Inflammatory macrophage treated with lipopolysaccharide for 1 hour (primary cell): ENCODE measurements at regions not wholly inside any gene's neighbourhood (a gene's known extent, or its start where the extent isn't known, plus 50 kb on each side); places are given as distances from the start of the nearest gene placed in this dataset.

Source experiments
- DNase-seq, 2 donors: peaks; one replicate each; pipeline ENCODE4 v3.0.0-alpha.2; 2020 to 2022

DNA sequence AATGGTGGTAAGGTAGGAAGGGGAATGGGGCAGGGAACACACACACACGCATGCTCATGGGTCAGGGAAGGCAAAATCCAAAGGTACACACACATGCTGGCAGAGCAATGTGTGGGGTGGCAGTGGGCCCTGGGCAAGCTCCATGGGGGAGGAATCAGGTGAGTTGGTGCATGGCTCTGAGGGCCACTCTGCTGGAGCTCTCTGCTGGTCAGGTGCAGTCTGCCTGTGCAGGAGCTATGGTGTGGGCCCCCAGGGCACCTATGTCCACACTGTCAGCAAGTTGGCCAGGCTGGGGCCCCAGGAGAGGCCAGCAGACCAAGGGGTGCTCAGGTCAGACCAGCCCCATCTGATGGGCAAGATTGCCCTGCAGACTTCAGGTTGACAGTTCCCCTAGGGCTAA is 90.1 kb upstream of the GAP43 start:
- no peak for DNase-seq

DNA sequence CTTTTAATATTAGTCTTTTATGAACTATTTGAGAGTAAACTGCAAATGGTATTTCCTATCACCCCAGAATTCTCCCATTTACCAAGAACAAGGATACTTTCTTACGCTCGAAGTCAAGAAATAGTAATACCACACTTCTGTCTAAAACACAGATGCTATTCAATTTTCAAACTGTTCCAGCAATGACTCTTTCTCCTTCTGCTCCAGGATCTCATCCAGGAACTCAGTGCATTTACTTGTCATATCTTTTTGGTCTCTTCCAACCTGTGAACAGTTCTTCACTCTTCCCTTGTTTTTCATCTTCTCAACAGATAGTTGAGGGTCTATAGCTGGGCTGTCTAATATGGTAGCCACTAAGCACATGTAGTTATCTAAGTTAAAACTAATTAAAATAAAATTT is 87.1 kb upstream of the GAP43 start:
- DNase-seq, result no peak

DNA sequence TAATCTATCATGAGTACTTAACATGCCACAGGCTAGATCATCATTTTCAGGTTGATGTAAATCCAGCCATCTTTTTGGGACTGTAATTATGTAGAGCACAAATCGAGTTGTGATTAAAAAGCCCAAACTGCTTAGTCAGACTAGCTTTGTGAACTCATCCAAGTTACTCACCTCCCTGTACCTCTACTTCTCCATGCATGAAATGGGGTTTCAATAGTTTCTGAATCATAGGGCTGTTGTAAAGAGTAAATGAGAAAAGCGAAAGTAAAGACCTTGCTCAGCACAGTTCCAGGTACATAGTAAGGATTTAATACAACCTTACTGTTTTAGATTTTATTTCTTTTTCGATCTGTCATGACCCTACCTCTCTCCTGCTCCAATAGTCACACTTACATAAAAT is 85.6 kb upstream of the GAP43 start:
- no peak for DNase-seq

DNA sequence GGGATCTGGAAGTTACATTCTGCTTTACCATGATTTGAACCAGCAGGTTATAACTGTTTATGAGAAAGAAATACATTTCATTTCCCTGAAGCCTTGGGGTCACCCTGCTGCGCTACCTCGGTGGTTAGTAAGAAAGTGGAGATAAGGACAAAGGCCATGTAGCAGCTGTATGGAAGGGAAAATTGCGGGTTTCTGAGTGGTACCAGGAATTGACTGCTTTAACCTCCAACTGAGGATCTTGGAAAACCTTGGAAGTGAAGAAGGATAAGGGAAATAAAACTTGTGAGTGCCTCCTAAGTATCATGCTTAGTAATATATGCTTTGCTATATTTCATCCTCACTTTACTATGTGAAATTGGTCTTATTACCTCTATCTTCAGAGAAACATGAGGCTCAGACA is 76.1 kb upstream of the GAP43 start:
- DNase-seq, result no peak

DNA sequence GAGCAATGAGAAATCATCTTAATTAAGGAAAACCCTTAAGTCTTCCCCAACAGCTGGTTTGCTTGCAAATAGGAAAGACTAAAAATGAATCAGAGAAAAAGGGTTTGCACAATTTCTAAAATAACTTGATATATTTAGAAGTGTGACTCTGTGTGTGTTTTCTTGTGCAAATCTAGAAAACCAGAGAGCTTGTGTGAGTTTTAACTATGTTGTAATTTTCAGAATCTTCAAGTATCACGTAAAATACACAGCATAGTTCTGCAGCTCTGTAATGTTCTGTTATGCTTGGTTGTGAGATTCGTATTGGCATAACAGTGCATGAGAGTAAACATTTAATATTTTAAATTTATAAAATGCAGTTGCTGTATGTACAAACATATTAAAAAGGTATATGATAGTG is 74.7 kb upstream of the GAP43 start:
- no peak for DNase-seq

DNA sequence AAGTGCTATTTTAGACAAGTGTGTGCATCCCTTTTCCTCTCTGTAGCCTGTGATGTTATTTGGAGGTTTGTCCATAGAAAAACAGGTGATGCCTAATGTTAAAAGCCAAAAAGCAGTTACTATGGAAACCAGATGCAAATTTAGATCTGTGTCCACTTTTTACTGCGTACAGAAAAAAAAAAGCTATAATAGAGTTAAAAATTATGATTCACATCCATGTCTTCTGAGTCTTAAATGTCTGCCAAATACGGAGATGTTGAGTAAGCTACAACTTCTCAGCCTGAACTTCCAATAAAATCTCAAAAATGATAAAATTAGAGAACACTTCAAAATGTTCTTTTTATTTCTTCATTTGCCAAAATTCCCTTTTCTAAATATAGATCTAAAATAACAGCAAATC is 74.2 kb upstream of the GAP43 start:
- no peak for DNase-seq

DNA sequence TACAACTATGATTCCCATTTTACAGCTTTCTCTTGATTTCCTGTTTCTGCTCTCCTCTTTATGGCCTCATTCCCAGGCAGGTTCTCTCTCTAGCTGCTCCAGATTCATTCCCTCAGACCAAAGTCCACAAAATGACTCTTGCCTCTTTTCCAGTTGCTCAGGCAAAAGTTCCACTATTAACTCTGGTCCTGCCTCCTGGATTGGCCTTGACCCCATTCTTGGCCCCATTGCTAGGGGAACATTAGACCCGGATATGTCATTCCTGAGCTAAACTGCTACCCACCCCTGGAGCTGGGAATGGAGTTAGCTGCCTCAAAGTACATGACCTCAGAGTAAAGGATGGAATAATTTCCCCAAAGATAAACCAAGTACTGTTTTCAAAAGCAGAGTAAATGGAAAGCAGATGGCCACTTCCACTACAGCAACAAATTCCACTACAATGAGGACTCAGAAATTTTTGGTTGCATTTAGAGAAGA is 73.0 kb upstream of the GAP43 start:
- no peak for DNase-seq

DNA sequence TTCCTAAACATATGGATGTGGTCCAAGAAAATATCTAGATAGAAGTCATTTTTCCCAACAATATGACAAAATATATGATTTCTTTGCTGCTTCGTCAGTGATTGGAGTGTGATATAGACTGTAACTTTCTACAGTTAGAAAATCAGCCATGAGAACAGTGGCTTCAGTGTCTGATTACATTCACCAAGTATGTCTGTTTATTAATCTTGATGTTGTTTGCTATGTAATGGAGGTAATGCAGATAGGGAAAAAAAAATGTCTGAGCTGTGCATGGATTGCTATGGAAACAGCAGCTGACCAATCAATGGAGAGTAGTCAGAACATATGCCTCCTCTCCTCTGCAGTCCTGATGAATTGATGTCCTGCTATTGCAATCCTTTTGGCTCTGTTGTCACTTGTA is 72.3 kb upstream of the GAP43 start:
- no peak for DNase-seq

DNA sequence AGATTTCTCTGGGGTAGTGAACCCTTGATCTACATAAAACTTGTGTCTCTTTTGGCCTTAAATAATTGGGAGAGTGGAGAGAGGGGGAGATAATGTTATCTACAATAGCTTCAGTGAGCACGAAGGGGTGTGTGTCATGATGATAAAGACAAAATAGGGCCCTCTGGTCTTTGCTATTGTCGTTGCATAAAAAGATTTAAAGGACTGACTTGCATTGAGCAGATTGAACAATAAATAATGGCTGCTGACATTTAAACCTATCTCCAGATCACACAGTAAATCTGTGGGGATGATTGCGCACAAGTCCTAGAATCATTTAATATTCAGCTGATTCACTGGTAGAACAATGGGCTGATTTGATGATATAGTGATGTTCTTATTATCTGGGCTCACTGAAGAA is 71.3 kb upstream of the GAP43 start:
- DNase-seq, result no peak

DNA sequence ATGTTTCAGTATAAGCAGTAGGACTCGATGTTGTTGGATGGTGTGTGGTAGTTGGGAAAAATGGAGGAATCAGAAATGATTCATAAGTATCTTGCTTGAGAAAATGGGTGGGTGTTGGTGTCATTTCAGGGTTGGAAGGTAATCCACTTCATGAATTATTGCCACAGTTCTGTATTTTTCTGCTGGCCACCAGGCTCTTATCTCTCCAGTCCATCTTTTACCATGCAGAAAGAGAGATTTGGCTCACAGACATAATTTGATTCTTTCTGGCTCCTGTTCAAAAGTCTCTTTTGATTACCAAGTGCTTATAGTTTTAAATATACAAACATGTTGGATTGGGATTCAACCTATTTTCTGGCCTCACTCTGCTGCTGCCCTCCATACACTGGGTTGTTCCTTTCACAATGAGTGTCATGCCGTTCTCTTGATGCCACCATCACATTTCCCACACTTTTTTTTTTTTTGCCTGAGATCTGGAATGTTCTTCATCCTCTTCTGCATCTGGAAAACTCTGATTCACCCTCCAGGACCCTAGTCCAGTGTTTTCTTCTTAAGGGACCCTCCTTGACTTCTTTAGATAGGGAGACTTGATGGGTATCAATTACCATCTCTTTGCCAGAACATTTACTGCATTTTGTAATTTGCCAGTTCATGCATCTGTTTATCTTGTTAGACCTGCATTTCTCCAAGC is 69.4 kb upstream of the GAP43 start:
- DNase-seq, result no peak

DNA sequence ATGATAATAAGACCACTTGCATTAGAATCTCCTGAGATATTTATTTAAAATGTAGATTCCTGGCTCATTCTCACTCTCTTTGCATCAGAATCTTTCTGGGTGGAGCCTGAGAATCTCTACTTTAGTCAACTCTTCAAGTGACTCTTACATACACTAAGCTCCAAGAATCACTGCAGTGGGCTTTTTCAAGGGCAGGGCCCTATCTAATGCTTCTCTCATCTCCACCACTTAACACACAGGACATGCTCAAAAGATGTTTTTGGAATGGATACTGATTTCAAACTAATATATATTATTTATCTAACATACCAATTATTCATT is 68.9 kb upstream of the GAP43 start:
- no peak for DNase-seq

DNA sequence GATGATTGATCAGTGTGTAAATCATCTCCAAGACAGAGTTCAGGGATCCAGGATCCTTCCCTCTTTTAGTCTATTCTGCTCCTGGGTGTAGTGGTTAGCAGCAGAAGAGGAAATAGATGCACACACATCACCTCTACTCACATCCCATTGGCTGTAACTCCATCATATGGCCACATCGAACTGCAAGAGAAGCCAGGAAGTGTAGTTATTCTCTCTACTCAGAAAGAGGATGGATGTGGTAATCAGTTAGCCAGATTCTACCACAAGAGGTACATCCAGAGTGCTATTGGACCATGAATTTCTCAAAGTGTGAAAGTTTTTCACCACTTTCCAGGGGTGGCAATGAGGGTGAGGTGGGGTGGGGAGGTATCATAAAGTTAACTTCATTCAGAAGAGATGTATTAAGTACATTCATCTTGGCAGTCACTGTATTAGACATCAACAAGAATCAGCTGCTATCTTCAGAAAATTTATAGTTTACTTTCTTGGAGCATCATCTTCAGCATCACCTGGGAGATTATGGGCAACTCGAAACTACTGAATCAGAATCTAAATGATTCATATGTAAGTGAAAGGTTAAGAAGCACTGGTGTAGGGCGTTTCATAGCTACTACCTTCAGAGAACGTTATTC is 60.6 kb upstream of the GAP43 start:
- no peak for DNase-seq

DNA sequence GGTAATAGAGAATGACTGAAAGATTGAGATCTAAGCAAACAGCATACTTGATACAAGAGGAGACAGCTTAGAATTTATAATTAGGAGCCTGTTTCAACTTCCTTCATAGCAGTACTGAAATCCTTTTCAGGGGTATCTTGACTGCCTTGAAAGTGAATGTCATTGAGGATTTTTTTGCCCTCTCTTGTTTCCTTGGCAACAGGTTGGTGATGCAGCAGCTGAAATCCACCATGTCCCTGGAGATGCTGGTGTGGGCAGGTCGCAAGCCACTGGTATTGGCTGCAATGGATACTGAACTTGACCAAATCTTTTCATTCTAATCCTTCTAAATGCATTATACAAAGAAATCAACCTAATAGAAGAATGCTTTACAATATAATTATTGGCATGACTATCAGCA is 59.3 kb upstream of the GAP43 start:
- no peak for DNase-seq

DNA sequence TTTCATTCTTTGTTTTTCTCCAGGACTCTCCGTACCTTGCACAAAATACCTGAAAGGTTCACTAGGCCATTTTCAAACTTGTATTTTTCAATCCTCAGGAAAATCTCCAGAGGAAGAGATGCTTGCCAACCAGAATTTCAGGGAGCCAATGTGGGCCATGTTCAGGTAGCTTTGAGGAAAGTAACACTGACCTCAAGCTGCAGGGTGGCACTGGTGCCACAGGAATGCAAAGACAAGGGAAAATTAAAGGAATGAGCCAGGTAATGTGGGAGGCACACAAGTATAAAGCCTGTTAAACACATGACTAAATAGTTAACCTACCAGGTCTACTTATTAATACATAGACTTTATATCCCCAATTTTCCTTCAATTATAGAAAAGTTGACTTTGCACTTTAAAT is 51.9 kb upstream of the GAP43 start:
- no peak for DNase-seq
